GM23338 (cell line): ENCODE measurements at regions not wholly inside any gene's neighbourhood (a gene's known extent, or its start where the extent isn't known, plus 50 kb on each side); places are given as distances from the start of the nearest gene placed in this dataset.

ENCODE experiments used
- ATAC-seq: fragments of 200-7000 bp; cut with Tn5 transposase; 3 replicates; pipeline ENCODE4 v1.9.1; 2020
- DNase-seq: peaks from one replicate; pipeline ENCODE4 v3.0.0-alpha.2; 2015; ENCODE audit warnings: low spot score
- H2AFZ ChIP-seq: fragments of 200-600 bp; sonication (generic); 2 replicates; pipeline ENCODE4 v1.8.0; 2016; ENCODE audit warnings: antibody characterized with exemption, mild to moderate bottlenecking, moderate library complexity
- H3F3A ChIP-seq: fragments of 200-600 bp; sonication (generic); replicated peaks from 2 replicates; pipeline ENCODE4 v1.8.0; 2017; ENCODE audit warnings: antibody characterized with exemption, mixed run types, low read depth
- H3K27ac ChIP-seq: fragments of 200-600 bp; sonication (generic); 2 replicates; pipeline ENCODE4 v1.6.1; 2016; ENCODE audit warnings: low read depth
- H3K27me3 ChIP-seq: fragments of 200-600 bp; sonication (generic); 2 replicates; pipeline ENCODE4 v1.8.0; 2016; ENCODE audit warnings: mild to moderate bottlenecking, mixed run types, moderate library complexity; ENCODE audit not compliant: insufficient read depth
- H3K36me3 ChIP-seq: fragments of 200-600 bp; sonication (generic); 2 replicates; pipeline ENCODE4 v1.8.0; 2016; ENCODE audit warnings: mild to moderate bottlenecking; ENCODE audit not compliant: insufficient read depth
- H3K4me1 ChIP-seq: fragments of 200-600 bp; sonication (generic); 2 replicates; pipeline ENCODE4 v1.8.0; 2016; ENCODE audit warnings: mild to moderate bottlenecking, moderate library complexity; ENCODE audit not compliant: insufficient read depth
- H3K4me2 ChIP-seq: fragments of 200-600 bp; sonication (generic); 2 replicates; pipeline ENCODE4 v1.7.1; 2017; ENCODE audit warnings: mixed run types
- H3K4me3 ChIP-seq: fragments of 200-600 bp; sonication (generic); 2 replicates; pipeline ENCODE4 v1.6.1; 2016; ENCODE audit warnings: mixed run types
- H3K79me2 ChIP-seq: fragments of 200-600 bp; sonication (generic); replicated peaks from 2 replicates; pipeline ENCODE4 v1.8.0; 2017; ENCODE audit warnings: mild to moderate bottlenecking; ENCODE audit not compliant: insufficient read depth
- H3K9me2 ChIP-seq: fragments of 200-600 bp; sonication (generic); 2 replicates; pipeline ENCODE4 v1.8.0; 2017; ENCODE audit not compliant: insufficient read depth
- H4K20me1 ChIP-seq: fragments of 200-600 bp; sonication (generic); replicated peaks from 2 replicates; pipeline ENCODE4 v1.8.0; 2017; ENCODE audit warnings: mild to moderate bottlenecking; ENCODE audit not compliant: insufficient read depth
- H3K27ac Mint-ChIP-seq: 2 replicates; pipeline ENCODE4 v1.8.0; 2020; ENCODE audit warnings: inconsistent platforms, mild to moderate bottlenecking, moderate library complexity, mixed read lengths
- H3K27me3 Mint-ChIP-seq: 3 replicates; pipeline ENCODE4 v1.8.0; 2022; ENCODE audit warnings: low read depth, mild to moderate bottlenecking, moderate library complexity, mixed read lengths, inconsistent platforms; ENCODE audit not compliant: insufficient read depth, poor library complexity
- H3K36me3 Mint-ChIP-seq: 3 replicates; pipeline ENCODE4 v1.8.0; 2021; ENCODE audit warnings: low read depth, mild to moderate bottlenecking, inconsistent platforms, moderate library complexity, mixed read lengths
- H3K4me1 Mint-ChIP-seq: 3 replicates; pipeline ENCODE4 v1.8.0; 2020; ENCODE audit warnings: mild to moderate bottlenecking, inconsistent platforms, mixed read lengths
- H3K4me3 Mint-ChIP-seq: 3 replicates; pipeline ENCODE4 v1.8.0; 2021; ENCODE audit warnings: moderate library complexity, mild to moderate bottlenecking, inconsistent platforms, mixed read lengths
- H3K9me3 Mint-ChIP-seq: 3 replicates; pipeline ENCODE4 v1.8.0; 2020; ENCODE audit warnings: moderate library complexity, mild to moderate bottlenecking, inconsistent platforms, mixed read lengths
- ETS1 ChIP-seq: IDR thresholded peaks from 2 replicates; pipeline ENCODE4 v1.6.1; 2016; ENCODE audit warnings: antibody characterized with exemption
- EZH2 ChIP-seq: fragments of 200-600 bp; sonication (generic); IDR thresholded peaks from one replicate; pipeline ENCODE4 v1.8.0; 2017; ENCODE audit warnings: antibody characterized with exemption, mild to moderate bottlenecking, low read depth; ENCODE audit not compliant: unreplicated experiment
- EZH2phosphoT487 ChIP-seq: fragments of 200-600 bp; sonication (generic); IDR thresholded peaks from one replicate; pipeline ENCODE4 v1.8.1; 2018; ENCODE audit warnings: antibody characterized with exemption; ENCODE audit not compliant: unreplicated experiment
- JUNB ChIP-seq: IDR thresholded peaks from one replicate; pipeline ENCODE4 v1.6.1; 2016; ENCODE audit warnings: antibody characterized with exemption; ENCODE audit not compliant: unreplicated experiment
- NANOG ChIP-seq: IDR thresholded peaks from 2 replicates; pipeline ENCODE4 v1.6.1; 2016; ENCODE audit warnings: antibody characterized with exemption, borderline replicate concordance
- POLR2AphosphoS5 ChIP-seq: IDR thresholded peaks from 2 replicates; pipeline ENCODE4 v1.6.1; 2016; ENCODE audit warnings: antibody characterized with exemption, low read depth
- REST ChIP-seq: IDR thresholded peaks from one replicate; pipeline ENCODE4 v1.6.1; 2018; ENCODE audit warnings: antibody characterized with exemption; ENCODE audit not compliant: unreplicated experiment
- ZNF114 ChIP-seq: fragments of 250-450 bp; sonication (Bioruptor Pico); IDR thresholded peaks from 2 replicates; pipeline ENCODE4 v1.5.0; 2020; ENCODE audit warnings: mild to moderate bottlenecking, moderate library complexity
- TF ChIP-seq, protein P1 (sequence below), 2 experiments: fragments of 200-600 bp in 1 of 2; sonication (generic) in 1 of 2; conservative IDR thresholded peaks; 2 replicates each; pipeline versions ENCODE4 v1.5.1 to v1.6.1; 2016 to 2017; ENCODE audit warnings: antibody characterized with exemption in 2 of 2, low read depth in 2 of 2, mild to moderate bottlenecking in 2 of 2, moderate library complexity in 1 of 2

- TF ChIP-seq EZH2: no peak
- no peak for TF ChIP-seq ETS1
- TF ChIP-seq EZH2phosphoT487: no peak
- no peak for TF ChIP-seq POLR2AphosphoS5
- TF ChIP-seq ZNF114 (CRISPR knock-in tag): no peak
- no peak for TF ChIP-seq NANOG
- TF ChIP-seq REST: no peak
Measured at GRCh38 chr6:139556532-139556931, 182.1 kb upstream of the CITED2 start (continued).

- ATAC-seq: no peak
- Histone ChIP-seq H3F3A (no peaks in the 10 kb centered on the region), H3K4me2 (no peak overlapping the region), H3K27me3 (no peaks in the 10 kb centered on the region), H4K20me1 (no peaks in the 10 kb centered on the region), H3K27ac (no peak overlapping the region), H3K9me2 (peaks cover 8% of the 10 kb centered on the region; the same call in 1 of the 2 replicates), H3K4me1 (no peaks in the 10 kb centered on the region), H2AFZ (no peak overlapping the region; the same call in 1 of the 2 replicates), H3K4me3 (no peak overlapping the region), H3K79me2 (no peaks in the 10 kb centered on the region), H3K36me3 (no peaks in the 10 kb centered on the region)
- Mint-ChIP-seq H3K9me3 (no peaks in the 10 kb centered on the region), H3K27me3 (no peaks in the 10 kb centered on the region), H3K36me3 (no peaks in the 10 kb centered on the region), H3K4me3 (no peak overlapping the region), H3K4me1 (no peaks in the 10 kb centered on the region; the same call in 2 of the 3 replicates), H3K27ac (no peak overlapping the region)
- no peak for DNase-seq
- TF ChIP-seq, protein P1, sequence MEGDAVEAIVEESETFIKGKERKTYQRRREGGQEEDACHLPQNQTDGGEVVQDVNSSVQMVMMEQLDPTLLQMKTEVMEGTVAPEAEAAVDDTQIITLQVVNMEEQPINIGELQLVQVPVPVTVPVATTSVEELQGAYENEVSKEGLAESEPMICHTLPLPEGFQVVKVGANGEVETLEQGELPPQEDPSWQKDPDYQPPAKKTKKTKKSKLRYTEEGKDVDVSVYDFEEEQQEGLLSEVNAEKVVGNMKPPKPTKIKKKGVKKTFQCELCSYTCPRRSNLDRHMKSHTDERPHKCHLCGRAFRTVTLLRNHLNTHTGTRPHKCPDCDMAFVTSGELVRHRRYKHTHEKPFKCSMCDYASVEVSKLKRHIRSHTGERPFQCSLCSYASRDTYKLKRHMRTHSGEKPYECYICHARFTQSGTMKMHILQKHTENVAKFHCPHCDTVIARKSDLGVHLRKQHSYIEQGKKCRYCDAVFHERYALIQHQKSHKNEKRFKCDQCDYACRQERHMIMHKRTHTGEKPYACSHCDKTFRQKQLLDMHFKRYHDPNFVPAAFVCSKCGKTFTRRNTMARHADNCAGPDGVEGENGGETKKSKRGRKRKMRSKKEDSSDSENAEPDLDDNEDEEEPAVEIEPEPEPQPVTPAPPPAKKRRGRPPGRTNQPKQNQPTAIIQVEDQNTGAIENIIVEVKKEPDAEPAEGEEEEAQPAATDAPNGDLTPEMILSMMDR (conservative IDR thresholded peaks at IDR 0.05; ENCODE audit: low read depth in 2 of 2): no peak
- TF ChIP-seq ZNF114 (CRISPR knock-in tag) (no peak), JUNB (no peak), ETS1 (no peak), EZH2 (no peak), EZH2phosphoT487 (no peak), REST (no peak)
Measured at GRCh38 chr6:139553916-139554315, 179.5 kb upstream of the CITED2 start.
